ENCODE measurements at regions not wholly inside any gene's neighbourhood (a gene's known extent, or its start where the extent isn't known, plus 50 kb on each side); places are given as distances from the start of the nearest gene placed in this dataset.

DNA sequence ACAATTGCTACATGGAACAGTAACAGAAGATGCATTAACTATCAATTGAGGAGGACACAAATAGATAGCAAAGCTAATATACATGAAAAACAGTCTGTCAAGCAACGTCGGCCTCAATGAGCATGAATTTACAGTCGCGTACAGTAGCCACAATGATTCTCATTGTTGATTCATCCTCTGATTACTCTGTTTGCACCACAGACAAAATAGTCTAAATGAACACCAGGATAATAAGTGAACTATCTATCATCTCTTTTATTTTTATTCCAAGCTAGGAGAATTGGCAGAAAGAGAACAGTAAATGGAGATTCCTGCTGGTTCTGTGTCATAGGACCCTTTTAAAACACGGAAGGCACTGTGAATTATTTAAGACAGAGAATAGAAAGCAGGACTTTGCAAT lies 108.5 kb downstream of the EVX1 start:
- no peak for TF ChIP-seq EZH2 (optimal IDR thresholded peaks at IDR 0.05; ENCODE audit: low read depth, low read length)
- TF ChIP-seq, protein P1, sequence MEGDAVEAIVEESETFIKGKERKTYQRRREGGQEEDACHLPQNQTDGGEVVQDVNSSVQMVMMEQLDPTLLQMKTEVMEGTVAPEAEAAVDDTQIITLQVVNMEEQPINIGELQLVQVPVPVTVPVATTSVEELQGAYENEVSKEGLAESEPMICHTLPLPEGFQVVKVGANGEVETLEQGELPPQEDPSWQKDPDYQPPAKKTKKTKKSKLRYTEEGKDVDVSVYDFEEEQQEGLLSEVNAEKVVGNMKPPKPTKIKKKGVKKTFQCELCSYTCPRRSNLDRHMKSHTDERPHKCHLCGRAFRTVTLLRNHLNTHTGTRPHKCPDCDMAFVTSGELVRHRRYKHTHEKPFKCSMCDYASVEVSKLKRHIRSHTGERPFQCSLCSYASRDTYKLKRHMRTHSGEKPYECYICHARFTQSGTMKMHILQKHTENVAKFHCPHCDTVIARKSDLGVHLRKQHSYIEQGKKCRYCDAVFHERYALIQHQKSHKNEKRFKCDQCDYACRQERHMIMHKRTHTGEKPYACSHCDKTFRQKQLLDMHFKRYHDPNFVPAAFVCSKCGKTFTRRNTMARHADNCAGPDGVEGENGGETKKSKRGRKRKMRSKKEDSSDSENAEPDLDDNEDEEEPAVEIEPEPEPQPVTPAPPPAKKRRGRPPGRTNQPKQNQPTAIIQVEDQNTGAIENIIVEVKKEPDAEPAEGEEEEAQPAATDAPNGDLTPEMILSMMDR (IDR thresholded peaks at IDR 0.05; ENCODE audit: low read length): no peak
- TF ChIP-seq EZH2phosphoT487 (IDR thresholded peaks at IDR 0.05; ENCODE audit: low read length): no peak

GRCh38 chr7:27351786-27352185 lies 109.2 kb downstream of the EVX1 start:
- no peak overlapping the region for H3K4me3 ChIP-seq (ENCODE audit: low read length)
- no peak overlapping the region for H3K9ac ChIP-seq (ENCODE audit: low read length)
- no peaks in the 10 kb centered on the region for H3F3A ChIP-seq (ENCODE audit: insufficient read depth, low read length)
- no peaks in the 10 kb centered on the region for H3K4me1 ChIP-seq (ENCODE audit: low read length)
- H3K9me3 ChIP-seq (replicated peaks; ENCODE audit: insufficient read depth, low read length): no peaks in the 10 kb centered on the region
- no peak for DNase-seq
- H3K9me2 ChIP-seq (replicated peaks; ENCODE audit: insufficient read depth, low read length): no peaks in the 10 kb centered on the region
- no peak overlapping the region for H3K4me2 ChIP-seq (ENCODE audit: low read depth, low read length)
- H2AFZ ChIP-seq (ENCODE audit: low read length): no peak overlapping the region
- no peak for TF ChIP-seq EZH2phosphoT487 (IDR thresholded peaks at IDR 0.05; ENCODE audit: low read length)
- no peak for TF ChIP-seq EZH2 (optimal IDR thresholded peaks at IDR 0.05; ENCODE audit: low read depth, low read length)
- TF ChIP-seq, protein P1 (IDR thresholded peaks at IDR 0.05; ENCODE audit: low read length): no peak
- no peak overlapping the region for H3K27ac ChIP-seq (ENCODE audit: low read length)
- no peaks in the 10 kb centered on the region for H4K20me1 ChIP-seq (ENCODE audit: insufficient read depth, low read length)
- H3K79me2 ChIP-seq (ENCODE audit: low read length): no peaks in the 10 kb centered on the region
- H3K36me3 ChIP-seq (replicated peaks; ENCODE audit: insufficient read depth, low read length): no peaks in the 10 kb centered on the region
- H3K27me3 ChIP-seq (replicated peaks; ENCODE audit: insufficient read depth, low read length): no peaks in the 10 kb centered on the region

More for the DNA sequence above, 108.5 kb downstream of the EVX1 start:
- Histone ChIP-seq H3K9me3 (replicated peaks; ENCODE audit: insufficient read depth, low read length) (no peaks in the 10 kb centered on the region), H3K79me2 (ENCODE audit: low read length) (no peaks in the 10 kb centered on the region), H3F3A (ENCODE audit: insufficient read depth, low read length) (no peaks in the 10 kb centered on the region), H3K36me3 (replicated peaks; ENCODE audit: insufficient read depth, low read length) (no peaks in the 10 kb centered on the region), H3K9ac (ENCODE audit: low read length) (no peak overlapping the region), H3K4me1 (ENCODE audit: low read length) (no peaks in the 10 kb centered on the region), H3K4me2 (ENCODE audit: low read depth, low read length) (no peak overlapping the region), H4K20me1 (ENCODE audit: insufficient read depth, low read length) (no peaks in the 10 kb centered on the region), H2AFZ (ENCODE audit: low read length) (no peak overlapping the region), H3K4me3 (ENCODE audit: low read length) (no peak overlapping the region), H3K9me2 (replicated peaks; ENCODE audit: insufficient read depth, low read length) (no peaks in the 10 kb centered on the region), H3K27ac (ENCODE audit: low read length) (no peak overlapping the region), H3K27me3 (replicated peaks; ENCODE audit: insufficient read depth, low read length) (no peaks in the 10 kb centered on the region)
- no peak for DNase-seq

DNA sequence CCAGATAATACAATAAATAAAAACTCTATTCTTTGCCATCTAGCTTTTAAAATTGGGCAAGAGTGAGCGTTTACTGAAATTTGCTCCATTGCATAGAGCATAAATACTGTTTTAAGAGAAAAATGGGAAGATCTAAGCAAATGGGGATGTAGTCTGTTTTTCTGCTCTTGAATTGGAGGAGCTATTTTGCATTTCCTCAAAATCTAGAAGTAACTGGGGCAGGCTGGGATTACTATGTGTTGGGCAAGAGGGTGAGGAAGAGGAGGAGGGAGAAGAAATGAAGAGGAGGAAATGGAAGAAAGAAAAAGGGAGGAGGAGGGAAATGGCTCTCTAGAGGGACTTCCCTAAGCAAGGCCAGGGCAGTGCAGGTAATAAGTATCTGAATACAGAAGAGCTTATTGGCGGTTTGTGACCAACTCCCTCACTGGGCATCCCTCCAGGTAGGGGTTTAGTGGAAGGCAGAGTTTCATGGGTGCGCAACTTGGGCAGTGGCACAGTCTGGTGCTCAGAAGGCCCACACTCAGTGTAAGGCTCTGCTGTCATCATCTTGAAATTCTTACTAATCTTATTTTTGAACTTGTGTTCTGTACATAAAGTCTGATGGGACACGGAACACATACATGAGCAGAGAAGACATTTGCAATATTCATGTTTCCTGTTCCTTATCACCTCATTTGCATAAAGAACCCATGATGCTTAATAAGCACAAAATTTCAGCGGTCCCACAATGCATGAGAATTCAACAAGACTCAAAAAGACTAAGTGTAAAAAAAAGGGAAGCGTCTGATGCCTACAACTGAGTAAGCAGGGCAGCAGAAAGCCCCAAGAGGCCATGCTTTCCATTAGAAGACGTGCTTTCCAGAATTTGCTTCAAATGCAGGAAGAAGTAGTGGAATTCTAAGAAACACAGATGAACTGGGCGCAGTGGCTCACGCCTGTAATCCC lies 116.9 kb downstream of the EVX1 start:
- no peak overlapping the region for H3K27ac ChIP-seq (ENCODE audit: low read length)
- no peaks in the 10 kb centered on the region for H3K9me3 ChIP-seq (replicated peaks; ENCODE audit: insufficient read depth, low read length)
- H3K9me2 ChIP-seq (replicated peaks; ENCODE audit: insufficient read depth, low read length): no peaks in the 10 kb centered on the region
- no peaks in the 10 kb centered on the region for H3K4me1 ChIP-seq (ENCODE audit: low read length)
- no peaks in the 10 kb centered on the region for H3F3A ChIP-seq (ENCODE audit: insufficient read depth, low read length)
- H4K20me1 ChIP-seq (ENCODE audit: insufficient read depth, low read length): no peaks in the 10 kb centered on the region
- no peaks in the 10 kb centered on the region for H3K79me2 ChIP-seq (ENCODE audit: low read length)
- no peak overlapping the region for H3K9ac ChIP-seq (ENCODE audit: low read length)
- DNase-seq: no peak
- no peak for TF ChIP-seq EZH2phosphoT487 (IDR thresholded peaks at IDR 0.05; ENCODE audit: low read length)
- TF ChIP-seq EZH2 (optimal IDR thresholded peaks at IDR 0.05; ENCODE audit: low read depth, low read length): no peak
- TF ChIP-seq, protein P1 (IDR thresholded peaks at IDR 0.05; ENCODE audit: low read length): no peak
- H3K4me2 ChIP-seq (ENCODE audit: low read depth, low read length): no peak overlapping the region
- H3K4me3 ChIP-seq (ENCODE audit: low read length): no peak overlapping the region
- no peaks in the 10 kb centered on the region for H3K27me3 ChIP-seq (replicated peaks; ENCODE audit: insufficient read depth, low read length)
- H3K36me3 ChIP-seq (replicated peaks; ENCODE audit: insufficient read depth, low read length): no peaks in the 10 kb centered on the region
- H2AFZ ChIP-seq (ENCODE audit: low read length): no peak overlapping the region

All from MM.1S (cell line).